ENCODE measurements at regions not wholly inside any gene's neighbourhood (a gene's known extent, or its start where the extent isn't known, plus 50 kb on each side); places are given as distances from the start of the nearest gene placed in this dataset.

- no peaks in the 10 kb centered on the region for H3K9me3 ChIP-seq (ENCODE audit: control insufficient read depth, low read length)
- no peaks in the 10 kb centered on the region for H3K36me3 ChIP-seq (ENCODE audit: control insufficient read depth, insufficient read depth, low read length)
- no peak overlapping the region for H3K4me3 ChIP-seq (ENCODE audit: low read length)
- no peaks in the 10 kb centered on the region for H3K4me1 ChIP-seq (ENCODE audit: control insufficient read depth, insufficient read depth, low read length)
- H3K9ac ChIP-seq (ENCODE audit: low read length), result no peak overlapping the region
- no peaks in the 10 kb centered on the region for H3K27me3 ChIP-seq (ENCODE audit: control insufficient read depth, insufficient read depth, low read length)
These were observed 247.6 kb upstream of the PSMD7 start for GRCh38 chr16:74049027-74049426.

- Histone ChIP-seq H3K9ac (ENCODE audit: low read length) (no peak overlapping the region), H3K4me1 (ENCODE audit: control insufficient read depth, insufficient read depth, low read length) (no peaks in the 10 kb centered on the region), H3K9me3 (ENCODE audit: control insufficient read depth, low read length) (no peaks in the 10 kb centered on the region), H3K27me3 (ENCODE audit: control insufficient read depth, insufficient read depth, low read length) (no peaks in the 10 kb centered on the region), H3K36me3 (ENCODE audit: control insufficient read depth, insufficient read depth, low read length) (no peaks in the 10 kb centered on the region), H3K4me3 (ENCODE audit: low read length) (no peak overlapping the region)
These were observed 250.1 kb upstream of the PSMD7 start for GRCh38 chr16:74046524-74046923.

- Histone ChIP-seq H3K27me3 (ENCODE audit: control insufficient read depth, insufficient read depth, low read length) (no peaks in the 10 kb centered on the region), H3K4me3 (ENCODE audit: low read length) (no peak overlapping the region), H3K36me3 (ENCODE audit: control insufficient read depth, insufficient read depth, low read length) (no peaks in the 10 kb centered on the region), H3K9me3 (ENCODE audit: control insufficient read depth, low read length) (no peaks in the 10 kb centered on the region), H3K9ac (ENCODE audit: low read length) (no peak overlapping the region), H3K4me1 (ENCODE audit: control insufficient read depth, insufficient read depth, low read length) (no peaks in the 10 kb centered on the region)
These were observed 251.1 kb upstream of the PSMD7 start for GRCh38 chr16:74045513-74045912.

GRCh38 chr16:74035816-74036215, 260.8 kb upstream of the PSMD7 start:
- Histone ChIP-seq H3K4me1 (ENCODE audit: control insufficient read depth, insufficient read depth, low read length) (no peaks in the 10 kb centered on the region), H3K9ac (ENCODE audit: low read length) (no peak overlapping the region), H3K4me3 (ENCODE audit: low read length) (no peak overlapping the region), H3K27me3 (ENCODE audit: control insufficient read depth, insufficient read depth, low read length) (no peaks in the 10 kb centered on the region), H3K9me3 (ENCODE audit: control insufficient read depth, low read length) (no peaks in the 10 kb centered on the region), H3K36me3 (ENCODE audit: control insufficient read depth, insufficient read depth, low read length) (no peaks in the 10 kb centered on the region)

- Histone ChIP-seq H3K9me3 (ENCODE audit: control insufficient read depth, low read length) (no peaks in the 10 kb centered on the region), H3K36me3 (ENCODE audit: control insufficient read depth, insufficient read depth, low read length) (no peaks in the 10 kb centered on the region), H3K27me3 (ENCODE audit: control insufficient read depth, insufficient read depth, low read length) (no peaks in the 10 kb centered on the region), H3K4me3 (ENCODE audit: low read length) (no peak overlapping the region), H3K9ac (ENCODE audit: low read length) (no peak overlapping the region), H3K4me1 (ENCODE audit: control insufficient read depth, insufficient read depth, low read length) (peaks cover 3% of the 10 kb centered on the region)
These were observed 261.8 kb upstream of the PSMD7 start for GRCh38 chr16:74034862-74035261.

- H3K9ac ChIP-seq (ENCODE audit: low read length), result no peak overlapping the region
- no peak overlapping the region for H3K4me3 ChIP-seq (ENCODE audit: low read length)
- no peaks in the 10 kb centered on the region for H3K27me3 ChIP-seq (ENCODE audit: control insufficient read depth, insufficient read depth, low read length)
- no peaks in the 10 kb centered on the region for H3K9me3 ChIP-seq (ENCODE audit: control insufficient read depth, low read length)
- no peaks in the 10 kb centered on the region for H3K36me3 ChIP-seq (ENCODE audit: control insufficient read depth, insufficient read depth, low read length)
- peaks cover 9% of the 10 kb centered on the region for H3K4me1 ChIP-seq (ENCODE audit: control insufficient read depth, insufficient read depth, low read length)
These were observed 262.4 kb upstream of the PSMD7 start for GRCh38 chr16:74034200-74034599.

- H3K9ac ChIP-seq (ENCODE audit: low read length), result no peak overlapping the region
These were observed 263.1 kb upstream of the PSMD7 start for GRCh38 chr16:74033441-74033995.

GRCh38 chr16:74031551-74031950, 265.1 kb upstream of the PSMD7 start:
- Histone ChIP-seq H3K9ac (ENCODE audit: low read length) (no peak overlapping the region), H3K9me3 (ENCODE audit: control insufficient read depth, low read length) (no peaks in the 10 kb centered on the region), H3K4me3 (ENCODE audit: low read length) (no peak overlapping the region), H3K4me1 (ENCODE audit: control insufficient read depth, insufficient read depth, low read length) (peaks cover 11% of the 10 kb centered on the region), H3K36me3 (ENCODE audit: control insufficient read depth, insufficient read depth, low read length) (no peaks in the 10 kb centered on the region), H3K27me3 (ENCODE audit: control insufficient read depth, insufficient read depth, low read length) (no peaks in the 10 kb centered on the region)

More at GRCh38 chr16:74033441-74033995, 263.1 kb upstream of the PSMD7 start:
- H3K4me3 ChIP-seq (ENCODE audit: low read length), result no peak overlapping the region
- H3K4me1 ChIP-seq (ENCODE audit: control insufficient read depth, insufficient read depth, low read length), result peaks cover 11% of the 10 kb centered on the region
- H3K9me3 ChIP-seq (ENCODE audit: control insufficient read depth, low read length), result no peaks in the 10 kb centered on the region
- no peaks in the 10 kb centered on the region for H3K36me3 ChIP-seq (ENCODE audit: control insufficient read depth, insufficient read depth, low read length)
- no peaks in the 10 kb centered on the region for H3K27me3 ChIP-seq (ENCODE audit: control insufficient read depth, insufficient read depth, low read length)

- H3K27me3 ChIP-seq (ENCODE audit: control insufficient read depth, insufficient read depth, low read length), result no peaks in the 10 kb centered on the region
- H3K36me3 ChIP-seq (ENCODE audit: control insufficient read depth, insufficient read depth, low read length), result no peaks in the 10 kb centered on the region
- H3K4me1 ChIP-seq (ENCODE audit: control insufficient read depth, insufficient read depth, low read length), result peaks cover 11% of the 10 kb centered on the region
- H3K4me3 ChIP-seq (ENCODE audit: low read length), result no peak overlapping the region
- H3K9me3 ChIP-seq (ENCODE audit: control insufficient read depth, low read length), result no peaks in the 10 kb centered on the region
- no peak overlapping the region for H3K9ac ChIP-seq (ENCODE audit: low read length)
These were observed 266.5 kb upstream of the PSMD7 start for GRCh38 chr16:74030000-74030706.

GRCh38 chr16:74029115-74029792, 267.4 kb upstream of the PSMD7 start:
- Histone ChIP-seq H3K9me3 (ENCODE audit: control insufficient read depth, low read length) (no peaks in the 10 kb centered on the region), H3K36me3 (ENCODE audit: control insufficient read depth, insufficient read depth, low read length) (no peaks in the 10 kb centered on the region), H3K4me1 (ENCODE audit: control insufficient read depth, insufficient read depth, low read length) (peaks cover 11% of the 10 kb centered on the region), H3K9ac (ENCODE audit: low read length) (no peak overlapping the region), H3K27me3 (ENCODE audit: control insufficient read depth, insufficient read depth, low read length) (no peaks in the 10 kb centered on the region), H3K4me3 (ENCODE audit: low read length) (no peak overlapping the region)

GRCh38 chr16:74026373-74027281, 270.0 kb upstream of the PSMD7 start:
- Histone ChIP-seq H3K9me3 (ENCODE audit: control insufficient read depth, low read length) (no peaks in the 10 kb centered on the region), H3K27me3 (ENCODE audit: control insufficient read depth, insufficient read depth, low read length) (no peaks in the 10 kb centered on the region)

More at GRCh38 chr16:74026373-74027281, 270.0 kb upstream of the PSMD7 start:
- Histone ChIP-seq H3K4me1 (ENCODE audit: control insufficient read depth, insufficient read depth, low read length) (peaks cover 11% of the 10 kb centered on the region), H3K36me3 (ENCODE audit: control insufficient read depth, insufficient read depth, low read length) (no peaks in the 10 kb centered on the region), H3K4me3 (ENCODE audit: low read length) (no peak overlapping the region), H3K9ac (ENCODE audit: low read length) (no peak overlapping the region)
